Ovary (tissue), 7 donors: ENCODE measurements at regions not wholly inside any gene's neighbourhood (a gene's known extent, or its start where the extent isn't known, plus 50 kb on each side); places are given as distances from the start of the nearest gene placed in this dataset.

ENCODE experiments used
- DNase-seq, 5 donors: peaks; one replicate each; pipeline ENCODE4 v3.0.0-alpha.2; 2019 to 2020
- H3K27ac ChIP-seq, 2 donors: fragments of 200-600 bp; one replicate each; pipeline versions ENCODE4 v1.5.1 to v1.8.0; 2019 to 2022
- H3K27me3 ChIP-seq: fragments of 200-600 bp; one replicate; pipeline ENCODE4 v1.8.0; 2022
- H3K36me3 ChIP-seq: fragments of 200-600 bp; sonication (generic); one replicate; pipeline ENCODE4 v1.5.1; 2019
- H3K4me1 ChIP-seq: one replicate; pipeline ENCODE4 v1.8.1; 2013; ENCODE audit warnings: mild to moderate bottlenecking, moderate library complexity; ENCODE audit not compliant: insufficient read depth
- H3K4me3 ChIP-seq: fragments of 200-600 bp; sonication (generic); one replicate; pipeline ENCODE4 v1.5.1; 2017
- H3K9me3 ChIP-seq, 2 donors: fragments of 200-600 bp in 1 of 2; sonication (generic) in 1 of 2; one replicate each; pipeline versions ENCODE4 v1.5.1 to v1.8.1; 2013 to 2019; ENCODE audit warnings: mild to moderate bottlenecking in 1 of 2, moderate library complexity in 1 of 2
- EP300 ChIP-seq: sonication (generic); formaldehyde crosslinking; IDR thresholded peaks from one replicate; pipeline ENCODE4 v1.6.1; 2017; ENCODE audit warnings: antibody characterized with exemption
- POLR2A ChIP-seq: fragments of 450-650 bp; IDR thresholded peaks from one replicate; pipeline ENCODE4 v1.6.1; 2017; ENCODE audit warnings: antibody characterized with exemption, mild to moderate bottlenecking, moderate library complexity
- WGBS, 3 donors: extraction: QIAGEN DNeasy Blood & Tissue Kit in 1 of 3; methylation state at CpG; one replicate each; pipeline versions ENCODE4 v1.1.5 to v1.1.7; 2013 to 2017; 5-methylcytosine and 5-hydroxymethylcytosine counted together
- intact Hi-C, 4 donors: fragments of 100-400 bp; cut with DNase I; formaldehyde crosslinking; loops; one replicate each; pipeline versions ENCODE4 v1.11.0 to v1.15.1; 2022 to 2023
- TF ChIP-seq, protein P1 (sequence below), 3 donors: fragments of 450-650 bp in 2 of 3; fragments of 200-600 bp in 1 of 3; IDR thresholded peaks; one replicate each; pipeline versions ENCODE4 v1.5.1 to v1.8.0; 2016 to 2022; ENCODE audit warnings: antibody characterized with exemption in 3 of 3, mild to moderate bottlenecking in 1 of 3
- donor health status: DM: no; HTN: no; CAD: no; lungs with moderate emphysema.
- donor health status: DM: no; HTN: no; CAD: no.
- donor health status: Bipolar disorder and iron deficiency.
- donor health status: DM: no; HTN: no; CAD: no.
- donor health status: DM: yes; HTN: yes; CAD: no.

DNA sequence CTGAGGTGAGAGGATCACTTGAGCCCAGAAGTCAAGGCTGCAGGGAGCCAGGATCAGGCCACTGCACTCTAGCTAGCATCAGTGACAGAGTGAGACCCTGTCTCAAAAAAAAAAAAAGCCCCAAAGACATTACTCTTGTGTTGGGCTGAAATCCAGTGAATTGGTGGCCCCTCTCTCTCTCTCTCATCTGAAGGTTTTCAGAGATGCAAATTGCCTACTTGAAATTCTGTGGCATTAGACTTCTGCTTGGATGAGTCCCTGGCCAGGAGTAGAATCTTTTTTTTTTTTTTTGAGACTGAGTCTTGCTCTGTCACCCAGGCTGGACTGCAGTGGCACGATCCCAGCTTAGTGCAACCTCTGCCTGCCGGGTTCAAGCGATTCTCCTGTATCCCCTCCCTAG is 112.0 kb upstream of the ATF7IP start:
- intact Hi-C loops, result loop anchor here in 1 of 4 donors (10.0 kb wide), 1 partner anchor 111 kb away; the partner anchor contains the start of gene ATF7IP
- H3K4me3 ChIP-seq, result no peak overlapping the region
- H3K27ac ChIP-seq, result no peak overlapping the region
- 96 to 98% (median 96%) methylated on average over 3 of the region's 3 CpGs for WGBS, 3 donors
- TF ChIP-seq POLR2A (no peak), EP300 (no peak)
- TF ChIP-seq, protein P1, sequence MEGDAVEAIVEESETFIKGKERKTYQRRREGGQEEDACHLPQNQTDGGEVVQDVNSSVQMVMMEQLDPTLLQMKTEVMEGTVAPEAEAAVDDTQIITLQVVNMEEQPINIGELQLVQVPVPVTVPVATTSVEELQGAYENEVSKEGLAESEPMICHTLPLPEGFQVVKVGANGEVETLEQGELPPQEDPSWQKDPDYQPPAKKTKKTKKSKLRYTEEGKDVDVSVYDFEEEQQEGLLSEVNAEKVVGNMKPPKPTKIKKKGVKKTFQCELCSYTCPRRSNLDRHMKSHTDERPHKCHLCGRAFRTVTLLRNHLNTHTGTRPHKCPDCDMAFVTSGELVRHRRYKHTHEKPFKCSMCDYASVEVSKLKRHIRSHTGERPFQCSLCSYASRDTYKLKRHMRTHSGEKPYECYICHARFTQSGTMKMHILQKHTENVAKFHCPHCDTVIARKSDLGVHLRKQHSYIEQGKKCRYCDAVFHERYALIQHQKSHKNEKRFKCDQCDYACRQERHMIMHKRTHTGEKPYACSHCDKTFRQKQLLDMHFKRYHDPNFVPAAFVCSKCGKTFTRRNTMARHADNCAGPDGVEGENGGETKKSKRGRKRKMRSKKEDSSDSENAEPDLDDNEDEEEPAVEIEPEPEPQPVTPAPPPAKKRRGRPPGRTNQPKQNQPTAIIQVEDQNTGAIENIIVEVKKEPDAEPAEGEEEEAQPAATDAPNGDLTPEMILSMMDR (IDR thresholded peaks at IDR 0.05), result no peak
- no peaks in the 10 kb centered on the region for H3K27me3 ChIP-seq
- H3K36me3 ChIP-seq, result no peaks in the 10 kb centered on the region
- H3K9me3 ChIP-seq, result no peaks in the 10 kb centered on the region
- H3K4me1 ChIP-seq, result peaks cover 7% of the 10 kb centered on the region
- DNase-seq, result no peak

DNA sequence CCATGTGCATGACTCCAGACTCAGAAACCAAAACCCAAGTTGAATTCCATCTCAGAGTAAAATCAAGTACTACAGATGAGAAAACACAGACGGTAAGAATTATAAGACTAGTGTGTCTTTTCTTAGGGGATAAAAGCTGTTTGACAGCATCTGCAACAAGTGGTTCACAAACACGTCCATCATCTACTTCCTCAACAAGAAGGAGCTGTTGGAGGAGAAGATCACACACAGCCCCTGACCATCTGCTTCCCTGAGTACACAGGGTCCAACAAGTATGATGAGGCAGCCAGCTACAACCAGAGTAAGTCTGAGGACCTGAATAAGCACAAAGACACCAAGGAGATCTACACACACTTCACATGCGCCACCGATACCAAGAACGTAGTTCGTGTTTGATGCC is 110.7 kb upstream of the ATF7IP start:
- 93 to 97% (median 95%) methylated on average over 6 of the region's 6 CpGs for WGBS, 3 donors
- Histone ChIP-seq H3K27ac (no peak overlapping the region), H3K36me3 (no peaks in the 10 kb centered on the region), H3K4me3 (no peak overlapping the region), H3K4me1 (peaks cover 10% of the 10 kb centered on the region), H3K9me3 (no peaks in the 10 kb centered on the region), H3K27me3 (no peaks in the 10 kb centered on the region)
- intact Hi-C loops, result loop anchor here in 1 of 4 donors (10.0 kb wide), 1 partner anchor 110 kb away; the partner anchor contains the start of gene ATF7IP
- TF ChIP-seq, protein P1 (IDR thresholded peaks at IDR 0.05), result no peak
- no peak for TF ChIP-seq POLR2A
- no peak for TF ChIP-seq EP300
- DNase-seq, result no peak

DNA sequence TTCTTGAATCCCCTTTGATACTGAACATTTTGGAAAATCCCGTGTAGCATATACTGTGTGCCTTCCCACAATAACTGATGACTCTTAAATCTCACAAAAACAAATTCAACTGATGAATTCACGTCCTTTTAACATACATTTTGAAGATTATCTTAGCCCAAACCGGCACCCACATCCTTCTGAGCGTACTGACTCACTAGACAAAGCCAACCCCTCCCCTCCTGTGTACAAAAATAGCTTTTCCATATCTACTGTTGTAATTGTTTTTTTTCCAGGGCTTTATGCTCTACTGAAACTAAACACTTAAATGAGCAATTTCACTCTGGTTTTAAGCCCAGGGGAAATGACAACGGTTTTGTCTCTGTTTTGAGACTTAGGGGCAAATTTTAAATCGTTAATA is 109.4 kb upstream of the ATF7IP start:
- Histone ChIP-seq H3K27ac (peak overlapping the region in 1 of 2 donors; percentile 74), H3K36me3 (no peaks in the 10 kb centered on the region), H3K4me3 (no peak overlapping the region), H3K9me3 (no peaks in the 10 kb centered on the region), H3K27me3 (no peaks in the 10 kb centered on the region), H3K4me1 (peaks cover 18% of the 10 kb centered on the region)
- intact Hi-C loops, result loop anchor here in 2 of 4 donors (2.0 to 10.0 kb wide), 2 partner anchors 109 kb away; partner anchors contain the start of gene ATF7IP (in 2 of the 2)
- TF ChIP-seq POLR2A (no peak), EP300 (no peak)
- TF ChIP-seq, protein P1 (IDR thresholded peaks at IDR 0.05), result no peak
- WGBS, 3 donors, result 29 to 42% (median 32%) methylated on average over 6 of the region's 6 CpGs
- no peak for DNase-seq

GRCh38 chr12:14256555-14257169 is 108.8 kb upstream of the ATF7IP start:
- TF ChIP-seq POLR2A (no peak), EP300 (no peak)
- TF ChIP-seq, protein P1 (IDR thresholded peaks at IDR 0.05), result peak in 2 of 3 donors; percentile 61 to 74
- intact Hi-C loops, result loop anchor here in 2 of 4 donors (2.0 to 10.0 kb wide), 2 partner anchors 108 kb away; partner anchors contain the start of gene ATF7IP (in 2 of the 2)
- WGBS, 3 donors, result 48% methylated on average over 15 of the region's 15 CpGs
- Histone ChIP-seq H3K36me3 (no peaks in the 10 kb centered on the region), H3K4me3 (no peak overlapping the region), H3K4me1 (peaks cover 19% of the 10 kb centered on the region), H3K27ac (peak overlapping the region in 1 of 2 donors; percentile 74), H3K27me3 (no peaks in the 10 kb centered on the region), H3K9me3 (no peaks in the 10 kb centered on the region)
- DNase-seq, result peak; percentile 65 to 83 (median 75)
